ENCODE measurements at regions not wholly inside any gene's neighbourhood (a gene's known extent, or its start where the extent isn't known, plus 50 kb on each side); places are given as distances from the start of the nearest gene placed in this dataset.

GRCh38 chr20:24079661-24080412, 91.3 kb upstream of the GGTLC1 start:
- Histone ChIP-seq H3K36me3 (no peaks in the 10 kb centered on the region), H3K4me3 (no peak overlapping the region), H3K9me3 (ENCODE audit: low read depth) (no peaks in the 10 kb centered on the region), H3K27ac (no peak overlapping the region), H3K4me1 (ENCODE audit: low read depth) (no peaks in the 10 kb centered on the region), H3K27me3 (peaks cover 4% of the 10 kb centered on the region)
- DNase-seq (ENCODE audit: low read depth in 1 of 2, low spot score in 1 of 2), result no peak
- TF ChIP-seq CTCF (IDR thresholded peaks at IDR 0.05; ENCODE audit: low read depth, low read length), result no peak

GRCh38 chr20:24077145-24077544, 88.6 kb upstream of the GGTLC1 start:
- Histone ChIP-seq H3K27ac (no peak overlapping the region), H3K9me3 (ENCODE audit: low read depth) (no peaks in the 10 kb centered on the region), H3K4me3 (no peak overlapping the region), H3K27me3 (no peaks in the 10 kb centered on the region), H3K4me1 (ENCODE audit: low read depth) (no peaks in the 10 kb centered on the region), H3K36me3 (no peaks in the 10 kb centered on the region)
- TF ChIP-seq CTCF (IDR thresholded peaks at IDR 0.05; ENCODE audit: low read depth, low read length), result no peak
- no peak for DNase-seq (ENCODE audit: low read depth in 1 of 2, low spot score in 1 of 2)

GRCh38 chr20:24070679-24071078, 82.1 kb upstream of the GGTLC1 start:
- H3K27ac ChIP-seq, result no peak overlapping the region
- H3K9me3 ChIP-seq (ENCODE audit: low read depth), result no peaks in the 10 kb centered on the region
- no peaks in the 10 kb centered on the region for H3K4me1 ChIP-seq (ENCODE audit: low read depth)
- no peaks in the 10 kb centered on the region for H3K36me3 ChIP-seq
- H3K27me3 ChIP-seq, result no peaks in the 10 kb centered on the region
- H3K4me3 ChIP-seq, result no peak overlapping the region
- TF ChIP-seq CTCF (IDR thresholded peaks at IDR 0.05; ENCODE audit: low read depth, low read length), result no peak
- DNase-seq (ENCODE audit: low read depth in 1 of 2, low spot score in 1 of 2), result no peak

GRCh38 chr20:24066076-24066700, 77.6 kb upstream of the GGTLC1 start:
- H3K9me3 ChIP-seq (ENCODE audit: low read depth), result no peaks in the 10 kb centered on the region
- H3K27me3 ChIP-seq, result no peaks in the 10 kb centered on the region
- TF ChIP-seq CTCF (IDR thresholded peaks at IDR 0.05; ENCODE audit: low read depth, low read length), result no peak
- no peaks in the 10 kb centered on the region for H3K4me1 ChIP-seq (ENCODE audit: low read depth)
- no peaks in the 10 kb centered on the region for H3K36me3 ChIP-seq
- no peak for DNase-seq (ENCODE audit: low read depth in 1 of 2, low spot score in 1 of 2)
- H3K27ac ChIP-seq, result no peak overlapping the region
- no peak overlapping the region for H3K4me3 ChIP-seq

- Histone ChIP-seq H3K4me1 (ENCODE audit: low read depth) (no peaks in the 10 kb centered on the region), H3K9me3 (ENCODE audit: low read depth) (no peaks in the 10 kb centered on the region), H3K27me3 (no peaks in the 10 kb centered on the region), H3K36me3 (no peaks in the 10 kb centered on the region), H3K27ac (no peak overlapping the region), H3K4me3 (no peak overlapping the region)
- no peak for DNase-seq (ENCODE audit: low read depth in 1 of 2, low spot score in 1 of 2)
- TF ChIP-seq CTCF (IDR thresholded peaks at IDR 0.05; ENCODE audit: low read depth, low read length), result no peak
Measured at GRCh38 chr20:24064915-24065314, 76.3 kb upstream of the GGTLC1 start.

All from cardiac muscle cell (in vitro differentiated cells and primary cell).